H9 (cell line): ENCODE measurements at regions not wholly inside any gene's neighbourhood (a gene's known extent, or its start where the extent isn't known, plus 50 kb on each side); places are given as distances from the start of the nearest gene placed in this dataset.

Experiments
- DNase-seq: peaks from one replicate; pipeline ENCODE4 v3.0.0-alpha.2; 2017
- H2AFZ ChIP-seq: one replicate; pipeline ENCODE4 v1.6.1; 2013; ENCODE audit warnings: mild to moderate bottlenecking, low read length, control low read depth, moderate library complexity
- H2AK5ac ChIP-seq: 2 replicates; pipeline ENCODE4 v1.6.1; 2013; ENCODE audit warnings: low read length, control low read depth, mixed read lengths; ENCODE audit not compliant: insufficient read length
- H2BK120ac ChIP-seq: one replicate; pipeline ENCODE4 v1.6.1; 2013; ENCODE audit warnings: low read depth, mild to moderate bottlenecking, low read length, control low read depth, inconsistent platforms; ENCODE audit not compliant: poor library complexity, severe bottlenecking
- H2BK12ac ChIP-seq: 2 replicates; pipeline ENCODE4 v1.6.1; 2013; ENCODE audit warnings: low read length, control low read depth, mixed read lengths, low read depth; ENCODE audit not compliant: insufficient read length
- H2BK15ac ChIP-seq: 2 replicates; pipeline ENCODE4 v1.6.1; 2013; ENCODE audit warnings: low read depth, low read length, control low read depth
- H2BK20ac ChIP-seq: one replicate; pipeline ENCODE4 v1.6.1; 2013; ENCODE audit warnings: low read depth, mild to moderate bottlenecking, low read length, control low read depth, inconsistent platforms; ENCODE audit not compliant: poor library complexity, severe bottlenecking
- H2BK5ac ChIP-seq: 2 replicates; pipeline ENCODE4 v1.6.1; 2013; ENCODE audit warnings: low read length, control low read depth, mixed read lengths; ENCODE audit not compliant: insufficient read length
- H3K14ac ChIP-seq: 2 replicates; pipeline ENCODE4 v1.6.1; 2013; ENCODE audit warnings: low read length, control low read depth; ENCODE audit not compliant: insufficient read depth
- H3K18ac ChIP-seq: 2 replicates; pipeline ENCODE4 v1.6.1; 2013; ENCODE audit warnings: low read depth, mild to moderate bottlenecking, mixed read lengths, low read length, control low read depth; ENCODE audit not compliant: insufficient read length
- H3K23ac ChIP-seq: 2 replicates; pipeline ENCODE4 v1.6.1; 2013; ENCODE audit warnings: low read length, control low read depth, mixed read lengths, low read depth; ENCODE audit not compliant: insufficient read length
- H3K23me2 ChIP-seq: 2 replicates; pipeline ENCODE4 v1.6.1; 2013; ENCODE audit warnings: low read depth, mild to moderate bottlenecking, mixed read lengths, low read length, control low read depth; ENCODE audit not compliant: insufficient read length, poor library complexity, severe bottlenecking
- H3K27ac ChIP-seq: 2 replicates; pipeline ENCODE4 v1.5.1; 2013; ENCODE audit warnings: low read length, control low read depth, mixed read lengths, low read depth; ENCODE audit not compliant: insufficient read length
- H3K27me3 ChIP-seq: 2 replicates; pipeline ENCODE4 v1.6.1; 2013; ENCODE audit warnings: low read length, control low read depth, inconsistent platforms; ENCODE audit not compliant: insufficient read depth
- H3K4ac ChIP-seq: 2 replicates; pipeline ENCODE4 v1.6.1; 2013; ENCODE audit warnings: low read depth, mild to moderate bottlenecking, control low read depth, inconsistent platforms, low read length, moderate library complexity
- H3K4me1 ChIP-seq: 2 replicates; pipeline ENCODE4 v1.6.1; 2013; ENCODE audit warnings: low read length, control low read depth, inconsistent platforms; ENCODE audit not compliant: insufficient read depth
- H3K4me2 ChIP-seq: 2 replicates; pipeline ENCODE4 v1.6.1; 2013; ENCODE audit warnings: low read length, control low read depth, mixed read lengths; ENCODE audit not compliant: insufficient read length, insufficient read depth
- H3K56ac ChIP-seq: 2 replicates; pipeline ENCODE4 v1.6.1; 2013; ENCODE audit warnings: low read depth, mild to moderate bottlenecking, mixed read lengths, low read length, control low read depth; ENCODE audit not compliant: insufficient read length
- H3K79me1 ChIP-seq: 2 replicates; pipeline ENCODE4 v1.6.1; 2013; ENCODE audit warnings: low read depth, mild to moderate bottlenecking, moderate library complexity, low read length, control low read depth, inconsistent platforms; ENCODE audit not compliant: insufficient read depth, poor library complexity, severe bottlenecking
- H3K79me2 ChIP-seq: 2 replicates; pipeline ENCODE4 v1.6.1; 2013; ENCODE audit warnings: low read length, control low read depth, inconsistent platforms; ENCODE audit not compliant: insufficient read depth
- H3K9ac ChIP-seq: 2 replicates; pipeline ENCODE4 v1.6.1; 2013; ENCODE audit warnings: low read length, control low read depth, mixed read lengths; ENCODE audit not compliant: insufficient read length; ENCODE audit errors: extremely low read depth
- H3K9me3 ChIP-seq: one replicate; pipeline ENCODE4 v1.6.1; 2013; ENCODE audit warnings: low read depth, low read length, inconsistent platforms; ENCODE audit not compliant: control insufficient read depth
- H3T11ph ChIP-seq: one replicate; pipeline ENCODE4 v1.6.1; 2013; ENCODE audit warnings: mild to moderate bottlenecking, low read length, control low read depth, inconsistent platforms
- H4K20me1 ChIP-seq: one replicate; pipeline ENCODE4 v1.6.1; 2013; ENCODE audit not compliant: control insufficient read depth, insufficient read length, insufficient read depth
- H4K5ac ChIP-seq: 2 replicates; pipeline ENCODE4 v1.6.1; 2013; ENCODE audit warnings: low read depth, mild to moderate bottlenecking, mixed read lengths, low read length, control low read depth; ENCODE audit not compliant: insufficient read length
- H4K8ac ChIP-seq: replicated peaks from 2 replicates; pipeline ENCODE4 v1.6.1; 2013; ENCODE audit warnings: low read length, control low read depth, mixed read lengths, low read depth; ENCODE audit not compliant: insufficient read length
- H4K91ac ChIP-seq: 2 replicates; pipeline ENCODE4 v1.6.1; 2013; ENCODE audit warnings: low read depth, mild to moderate bottlenecking, moderate library complexity, mixed read lengths, low read length, control low read depth; ENCODE audit not compliant: insufficient read length
- H3K27ac Mint-ChIP-seq, 3 experiments: 2 replicates in 2 of 3; 3 replicates in 1 of 3; pipeline ENCODE4 v1.8.0; 2020 to 2021; ENCODE audit warnings: mixed read lengths in 3 of 3, mild to moderate bottlenecking in 1 of 3, moderate library complexity in 1 of 3
- H3K27me3 Mint-ChIP-seq: 2 replicates; pipeline ENCODE4 v1.8.0; 2021; ENCODE audit warnings: low read depth, mild to moderate bottlenecking, moderate library complexity, mixed read lengths
- H3K36me3 Mint-ChIP-seq, 3 experiments: 2 replicates in 2 of 3; 3 replicates in 1 of 3; pipeline ENCODE4 v1.8.0; 2020 to 2021; ENCODE audit warnings: low read depth in 3 of 3, mixed read lengths in 3 of 3; ENCODE audit not compliant: insufficient read depth in 1 of 3
- H3K4me1 Mint-ChIP-seq, 2 experiments: 2 replicates each; pipeline ENCODE4 v1.8.0; 2020; ENCODE audit warnings: mixed read lengths in 2 of 2
- H3K4me3 Mint-ChIP-seq, 2 experiments: 2 replicates in 1 of 2; 3 replicates in 1 of 2; pipeline ENCODE4 v1.8.0; 2020 to 2021; ENCODE audit warnings: mild to moderate bottlenecking in 2 of 2, mixed read lengths in 2 of 2, moderate library complexity in 1 of 2
- H3K9me3 Mint-ChIP-seq, 2 experiments: 2 replicates in 1 of 2; 3 replicates in 1 of 2; pipeline ENCODE4 v1.8.0; 2020; ENCODE audit warnings: mild to moderate bottlenecking in 2 of 2, mixed read lengths in 2 of 2, moderate library complexity in 1 of 2
- CTCF ChIP-seq: fragments of 200-600 bp; sonication (generic); conservative IDR thresholded peaks from 3 replicates; pipeline ENCODE4 v1.8.0; 2021; ENCODE audit warnings: antibody characterized with exemption, mild to moderate bottlenecking

GRCh38 chr11:25242928-25243327 lies 746.1 kb downstream of the LUZP2 start:
- Histone ChIP-seq H2BK5ac (no peak overlapping the region), H3K4me2 (no peak overlapping the region), H4K8ac (no peak overlapping the region), H3T11ph (no peak overlapping the region), H3K14ac (no peak overlapping the region), H3K79me1 (no peaks in the 10 kb centered on the region), H3K27ac (no peak overlapping the region), H2BK120ac (no peak overlapping the region), H4K5ac (no peak overlapping the region), H2AK5ac (no peak overlapping the region), H3K56ac (no peak overlapping the region), H3K79me2 (no peaks in the 10 kb centered on the region), H3K9me3 (no peaks in the 10 kb centered on the region), H3K4me1 (no peaks in the 10 kb centered on the region), H2AFZ (no peak overlapping the region), H3K27me3 (no peaks in the 10 kb centered on the region), H3K18ac (no peak overlapping the region), H3K23me2 (no peaks in the 10 kb centered on the region), H3K9ac (no peak overlapping the region), H2BK12ac (no peak overlapping the region), H2BK20ac (no peak overlapping the region), H2BK15ac (no peak overlapping the region), H4K91ac (no peak overlapping the region), H3K4ac (no peak overlapping the region), H3K23ac (no peak overlapping the region), H4K20me1 (no peaks in the 10 kb centered on the region)
- Mint-ChIP-seq H3K27me3 (no peaks in the 10 kb centered on the region), H3K36me3 (peaks cover 9 to 12% (median 10%) of the 10 kb centered on the region in 3 experiments), H3K4me1 (no peaks in the 10 kb centered on the region), H3K9me3 (peaks cover 9 to 10% of the 10 kb centered on the region in 2 experiments), H3K4me3 (no peak overlapping the region), H3K27ac (no peak overlapping the region)
- no peak for TF ChIP-seq CTCF
- DNase-seq, result no peak
